ENCODE measurements at regions not wholly inside any gene's neighbourhood (a gene's known extent, or its start where the extent isn't known, plus 50 kb on each side); places are given as distances from the start of the nearest gene placed in this dataset.

GRCh38 chr6:92216717-92217116 lies 1202.6 kb downstream of the EPHA7 start:
- Mint-ChIP-seq H3K27ac (no peak overlapping the region), H3K9me3 (peaks cover 7% of the 10 kb centered on the region), H3K4me1 (no peaks in the 10 kb centered on the region), H3K36me3 (no peaks in the 10 kb centered on the region), H3K4me3 (no peak overlapping the region), H3K27me3 (no peaks in the 10 kb centered on the region)
- no peak for ATAC-seq

- H3K27ac Mint-ChIP-seq = no peak overlapping the region
- H3K36me3 Mint-ChIP-seq = no peaks in the 10 kb centered on the region
- H3K9me3 Mint-ChIP-seq = peaks cover 6% of the 10 kb centered on the region
- no peak overlapping the region for H3K4me3 Mint-ChIP-seq
- H3K27me3 Mint-ChIP-seq = no peaks in the 10 kb centered on the region
- no peak for ATAC-seq
- no peaks in the 10 kb centered on the region for H3K4me1 Mint-ChIP-seq
These were observed 1217.7 kb downstream of the EPHA7 start for GRCh38 chr6:92201618-92202017.

- no peaks in the 10 kb centered on the region for H3K27me3 Mint-ChIP-seq
- H3K27ac Mint-ChIP-seq = no peak overlapping the region
- no peak for ATAC-seq
- H3K36me3 Mint-ChIP-seq = no peaks in the 10 kb centered on the region
- no peaks in the 10 kb centered on the region for H3K4me1 Mint-ChIP-seq
- peaks cover 5% of the 10 kb centered on the region for H3K9me3 Mint-ChIP-seq
- no peak overlapping the region for H3K4me3 Mint-ChIP-seq
These were observed 1223.0 kb downstream of the EPHA7 start for GRCh38 chr6:92196325-92196724.

GRCh38 chr6:92195796-92196195 lies 1223.6 kb downstream of the EPHA7 start:
- no peak overlapping the region for H3K4me3 Mint-ChIP-seq
- no peaks in the 10 kb centered on the region for H3K36me3 Mint-ChIP-seq
- H3K27me3 Mint-ChIP-seq = no peaks in the 10 kb centered on the region
- H3K9me3 Mint-ChIP-seq = peaks cover 5% of the 10 kb centered on the region
- H3K27ac Mint-ChIP-seq = no peak overlapping the region
- ATAC-seq = no peak
- H3K4me1 Mint-ChIP-seq = no peaks in the 10 kb centered on the region

GRCh38 chr6:92188016-92188415 lies 1231.3 kb downstream of the EPHA7 start:
- H3K9me3 Mint-ChIP-seq = peaks cover 3% of the 10 kb centered on the region
- no peaks in the 10 kb centered on the region for H3K36me3 Mint-ChIP-seq
- no peak overlapping the region for H3K27ac Mint-ChIP-seq
- H3K4me1 Mint-ChIP-seq = no peaks in the 10 kb centered on the region
- no peak overlapping the region for H3K4me3 Mint-ChIP-seq
- no peaks in the 10 kb centered on the region for H3K27me3 Mint-ChIP-seq
- ATAC-seq = no peak

- ATAC-seq = no peak
These were observed 1234.4 kb downstream of the EPHA7 start for GRCh38 chr6:92184933-92185332.

GRCh38 chr6:92181347-92181746 lies 1238.0 kb downstream of the EPHA7 start:
- H3K36me3 Mint-ChIP-seq = no peaks in the 10 kb centered on the region
- H3K9me3 Mint-ChIP-seq = no peaks in the 10 kb centered on the region
- H3K4me1 Mint-ChIP-seq = no peaks in the 10 kb centered on the region
- no peak for ATAC-seq
- no peaks in the 10 kb centered on the region for H3K27me3 Mint-ChIP-seq
- H3K27ac Mint-ChIP-seq = no peak overlapping the region
- H3K4me3 Mint-ChIP-seq = no peak overlapping the region

More at GRCh38 chr6:92184933-92185332, 1234.4 kb downstream of the EPHA7 start:
- Mint-ChIP-seq H3K27ac (no peak overlapping the region), H3K27me3 (no peaks in the 10 kb centered on the region), H3K36me3 (no peaks in the 10 kb centered on the region), H3K4me3 (no peak overlapping the region), H3K9me3 (peaks cover 3% of the 10 kb centered on the region), H3K4me1 (no peaks in the 10 kb centered on the region)

- Mint-ChIP-seq H3K4me3 (no peak overlapping the region), H3K36me3 (no peaks in the 10 kb centered on the region), H3K9me3 (peaks cover 4% of the 10 kb centered on the region), H3K27me3 (no peaks in the 10 kb centered on the region), H3K27ac (no peak overlapping the region), H3K4me1 (no peaks in the 10 kb centered on the region)
- ATAC-seq = no peak
These were observed 1239.3 kb downstream of the EPHA7 start for GRCh38 chr6:92180090-92180489.

- H3K27me3 Mint-ChIP-seq = no peaks in the 10 kb centered on the region
- no peaks in the 10 kb centered on the region for H3K36me3 Mint-ChIP-seq
These were observed 1242.7 kb downstream of the EPHA7 start for GRCh38 chr6:92176666-92177065.

GRCh38 chr6:92174398-92175073 lies 1244.8 kb downstream of the EPHA7 start:
- H3K27me3 Mint-ChIP-seq = no peaks in the 10 kb centered on the region
- H3K4me1 Mint-ChIP-seq = no peaks in the 10 kb centered on the region
- H3K36me3 Mint-ChIP-seq = no peaks in the 10 kb centered on the region
- no peak for ATAC-seq
- no peak overlapping the region for H3K4me3 Mint-ChIP-seq
- H3K27ac Mint-ChIP-seq = no peak overlapping the region
- H3K9me3 Mint-ChIP-seq = peaks cover 4% of the 10 kb centered on the region

More at GRCh38 chr6:92176666-92177065, 1242.7 kb downstream of the EPHA7 start:
- H3K4me1 Mint-ChIP-seq = no peaks in the 10 kb centered on the region
- no peak for ATAC-seq
- H3K9me3 Mint-ChIP-seq = peaks cover 4% of the 10 kb centered on the region
- no peak overlapping the region for H3K4me3 Mint-ChIP-seq
- no peak overlapping the region for H3K27ac Mint-ChIP-seq

GRCh38 chr6:92169506-92169905 lies 1249.9 kb downstream of the EPHA7 start:
- Mint-ChIP-seq H3K36me3 (no peaks in the 10 kb centered on the region), H3K27me3 (no peaks in the 10 kb centered on the region), H3K9me3 (no peaks in the 10 kb centered on the region), H3K4me3 (no peak overlapping the region), H3K27ac (no peak overlapping the region), H3K4me1 (no peaks in the 10 kb centered on the region)
- ATAC-seq = no peak

GRCh38 chr6:92166666-92167065 lies 1252.7 kb downstream of the EPHA7 start:
- Mint-ChIP-seq H3K4me3 (no peak overlapping the region), H3K27ac (no peak overlapping the region), H3K4me1 (no peaks in the 10 kb centered on the region), H3K9me3 (peaks cover 5% of the 10 kb centered on the region), H3K36me3 (no peaks in the 10 kb centered on the region), H3K27me3 (no peaks in the 10 kb centered on the region)
- ATAC-seq = no peak

- no peak overlapping the region for H3K4me3 Mint-ChIP-seq
- H3K9me3 Mint-ChIP-seq = peaks cover 7% of the 10 kb centered on the region
- no peak overlapping the region for H3K27ac Mint-ChIP-seq
- ATAC-seq = no peak
- H3K4me1 Mint-ChIP-seq = no peaks in the 10 kb centered on the region
- H3K36me3 Mint-ChIP-seq = no peaks in the 10 kb centered on the region
- no peaks in the 10 kb centered on the region for H3K27me3 Mint-ChIP-seq
These were observed 1257.4 kb downstream of the EPHA7 start for GRCh38 chr6:92161953-92162352.

- H3K27me3 Mint-ChIP-seq = no peaks in the 10 kb centered on the region
- no peak overlapping the region for H3K27ac Mint-ChIP-seq
- no peak for ATAC-seq
- H3K36me3 Mint-ChIP-seq = no peaks in the 10 kb centered on the region
- H3K4me1 Mint-ChIP-seq = no peaks in the 10 kb centered on the region
- peaks cover 10% of the 10 kb centered on the region for H3K9me3 Mint-ChIP-seq
- H3K4me3 Mint-ChIP-seq = no peak overlapping the region
These were observed 1259.1 kb downstream of the EPHA7 start for GRCh38 chr6:92160226-92160625.

GRCh38 chr6:92159046-92159445 lies 1260.3 kb downstream of the EPHA7 start:
- H3K36me3 Mint-ChIP-seq = no peaks in the 10 kb centered on the region
- H3K27ac Mint-ChIP-seq = no peak overlapping the region
- no peak overlapping the region for H3K4me3 Mint-ChIP-seq
- H3K4me1 Mint-ChIP-seq = no peaks in the 10 kb centered on the region
- peaks cover 10% of the 10 kb centered on the region for H3K9me3 Mint-ChIP-seq
- ATAC-seq = no peak
- H3K27me3 Mint-ChIP-seq = no peaks in the 10 kb centered on the region

GRCh38 chr6:92150553-92150952 lies 1268.8 kb downstream of the EPHA7 start:
- no peak overlapping the region for H3K27ac Mint-ChIP-seq
- ATAC-seq = no peak
- no peaks in the 10 kb centered on the region for H3K27me3 Mint-ChIP-seq
- H3K4me1 Mint-ChIP-seq = no peaks in the 10 kb centered on the region
- H3K4me3 Mint-ChIP-seq = no peak overlapping the region
- no peaks in the 10 kb centered on the region for H3K36me3 Mint-ChIP-seq
- H3K9me3 Mint-ChIP-seq = peaks cover 3% of the 10 kb centered on the region
